HepG2 (cell line): ENCODE measurements at regions not wholly inside any gene's neighbourhood (a gene's known extent, or its start where the extent isn't known, plus 50 kb on each side); places are given as distances from the start of the nearest gene placed in this dataset.

Experiments
- ATAC-seq: fragments of 200-7000 bp; cut with Tn5 transposase; 3 replicates; pipeline ENCODE4 v1.9.1; 2020; ENCODE audit warnings: mild to moderate bottlenecking, moderate library complexity
- BruUV-seq: library from RNA; stranded (reverse); fragments of 400-500 nt; replicated peaks from 2 replicates; lab custom pipeline; 2021; lab: Mats Ljungman, UMichigan
- CTCF ChIA-PET: fragments of 300-600 bp; formaldehyde crosslinking; extraction: SDS; loops from one replicate; lab custom pipeline; 2021; ENCODE audit warnings: low total read pairs, inconsistent platforms, low intra/inter-chr PET ratio; lab: Yijun Ruan, JAX
- POLR2A ChIA-PET: fragments of 350-600 bp; sonication (Branson Sonifier 250); formaldehyde crosslinking; loops from one replicate; lab custom pipeline; 2020; ENCODE audit warnings: antibody characterized with exemption, inconsistent platforms; lab: Yijun Ruan, JAX
- DNase-seq: peaks from one replicate; pipeline ENCODE4 v3.0.0-alpha.2; 2015; ENCODE audit warnings: low spot score
- FAIRE-seq: peaks from 3 replicates; lab custom pipeline; 2011; peaks lifted over from hg19 to GRCh38; lab: Jason Lieb, UNC
- H2AFZ ChIP-seq: one replicate; pipeline ENCODE4 v1.6.1; 2011; ENCODE audit warnings: low read length, inconsistent platforms
- H3K27ac ChIP-seq: fragments of 300-600 bp; 3 replicates; pipeline ENCODE4 v1.8.0; 2011; ENCODE audit warnings: mixed run types, mild to moderate bottlenecking, mixed read lengths, low read length, inconsistent platforms; ENCODE audit not compliant: insufficient read depth; ENCODE audit errors: extremely low read length
- H3K27me3 ChIP-seq, 2 experiments: fragments of 200-600 bp in 1 of 2; 2 replicates in 1 of 2; 3 replicates in 1 of 2; pipeline versions ENCODE4 v1.6.0 to v1.8.0; 2011; ENCODE audit warnings: low read length in 2 of 2, mild to moderate bottlenecking in 2 of 2, moderate library complexity in 2 of 2, inconsistent platforms in 1 of 2; ENCODE audit not compliant: insufficient read depth in 2 of 2, control insufficient read depth in 1 of 2
- H3K36me3 ChIP-seq, 2 experiments: fragments of 200-600 bp in 1 of 2; replicated peaks in 1 of 2; 2 replicates in 1 of 2; 3 replicates in 1 of 2; pipeline versions ENCODE4 v1.5.1 to v1.8.0; 2011; ENCODE audit warnings: low read length in 2 of 2, inconsistent platforms in 1 of 2; ENCODE audit not compliant: insufficient read depth in 2 of 2, control insufficient read depth in 1 of 2
- H3K4me1 ChIP-seq: 2 replicates; pipeline ENCODE4 v1.5.1; 2012; ENCODE audit warnings: low read length, inconsistent platforms; ENCODE audit not compliant: insufficient read depth
- H3K4me2 ChIP-seq: 2 replicates; pipeline ENCODE4 v1.6.0; 2011; ENCODE audit warnings: low read depth, low read length, inconsistent platforms
- H3K4me3 ChIP-seq, 3 experiments: fragments of 200-600 bp in 1 of 3; sonication (generic), shearing (Covaris generic) in 1 of 3; replicated peaks in 1 of 3; 2 replicates each; pipeline ENCODE4 v1.5.1; 2011 to 2016; ENCODE audit warnings: low read length in 3 of 3, inconsistent platforms in 2 of 3, low read depth in 2 of 3, mild to moderate bottlenecking in 2 of 3, control low read depth in 1 of 3, mixed read lengths in 1 of 3; ENCODE audit not compliant: insufficient read depth in 1 of 3
- H3K79me2 ChIP-seq: one replicate; pipeline ENCODE4 v1.6.1; 2011; ENCODE audit warnings: low read length, inconsistent platforms; ENCODE audit not compliant: insufficient read depth
- H3K9ac ChIP-seq: 2 replicates; pipeline ENCODE4 v1.6.0; 2011; ENCODE audit warnings: mild to moderate bottlenecking, low read depth, low read length, inconsistent platforms; ENCODE audit not compliant: insufficient read depth
- H3K9me3 ChIP-seq: 2 replicates; pipeline ENCODE4 v1.5.1; 2012; ENCODE audit warnings: mild to moderate bottlenecking, low read length
- H4K20me1 ChIP-seq: 2 replicates; pipeline ENCODE4 v1.6.0; 2011; ENCODE audit warnings: inconsistent platforms, mild to moderate bottlenecking, low read length, moderate library complexity; ENCODE audit not compliant: insufficient read depth
- ATF1 ChIP-seq: IDR thresholded peaks from 2 replicates; pipeline ENCODE4 v1.6.1; 2016; ENCODE audit warnings: mild to moderate bottlenecking, control low read depth
- FLYWCH1 ChIP-seq: sonication (generic); formaldehyde crosslinking; IDR thresholded peaks from 2 replicates; pipeline ENCODE4 v1.8.1; 2023; ENCODE audit warnings: mild to moderate bottlenecking, missing genetic modification reagents
- FOSL2 ChIP-seq: sonication (generic); formaldehyde crosslinking; IDR thresholded peaks from 2 replicates; pipeline ENCODE4 v1.4.0; 2020; ENCODE audit warnings: missing genetic modification reagents
- KAT7 ChIP-seq: IDR thresholded peaks from 2 replicates; pipeline ENCODE4 v1.6.1; 2018; ENCODE audit warnings: borderline replicate concordance, missing compliant biosample characterization
- MXI1 ChIP-seq: IDR thresholded peaks from 3 replicates; pipeline ENCODE4 v1.6.1; 2012; ENCODE audit warnings: low read depth, low read length, inconsistent platforms, borderline replicate concordance
- NFYB ChIP-seq: sonication (generic); formaldehyde crosslinking; IDR thresholded peaks from 2 replicates; pipeline ENCODE4 v1.4.0; 2020; ENCODE audit warnings: missing genetic modification reagents
- TBL1XR1 ChIP-seq: fragments of 150-350 bp; IDR thresholded peaks from 2 replicates; pipeline ENCODE4 v1.6.1; 2014; ENCODE audit warnings: borderline replicate concordance, low read length; ENCODE audit not compliant: partially characterized antibody
- TMF1 ChIP-seq: sonication (generic); formaldehyde crosslinking; IDR thresholded peaks from 2 replicates; pipeline ENCODE4 v1.8.1; 2022; ENCODE audit warnings: low read depth, missing genetic modification reagents
- ZFAT ChIP-seq: sonication (generic); formaldehyde crosslinking; conservative IDR thresholded peaks from 2 replicates; pipeline ENCODE4 v1.8.1; 2023; ENCODE audit warnings: missing genetic modification reagents, inconsistent platforms
- ZNF260 ChIP-seq: sonication (generic); formaldehyde crosslinking; IDR thresholded peaks from 2 replicates; pipeline ENCODE4 v1.4.0; 2020; ENCODE audit warnings: missing genetic modification reagents, low read depth, mild to moderate bottlenecking, borderline replicate concordance
- ZNF605 ChIP-seq: sonication (generic); formaldehyde crosslinking; IDR thresholded peaks from 2 replicates; pipeline ENCODE4 v1.8.0; 2022; ENCODE audit warnings: mild to moderate bottlenecking, missing genetic modification reagents
- ZNF740 ChIP-seq: sonication (generic); formaldehyde crosslinking; IDR thresholded peaks from 2 replicates; pipeline ENCODE4 v1.4.0; 2020; ENCODE audit warnings: missing genetic modification reagents
- ZSCAN29 ChIP-seq: sonication (generic); formaldehyde crosslinking; conservative IDR thresholded peaks from 2 replicates; pipeline ENCODE4 v1.4.0; 2020; ENCODE audit warnings: mild to moderate bottlenecking, missing genetic modification reagents
- WGBS: methylation state at CpG from one replicate; pipeline ENCODE4 v1.1.6; 2017; ENCODE audit warnings: low lambda C conversion rate; 5-methylcytosine and 5-hydroxymethylcytosine counted together
- in situ Hi-C: cut with HindIII; loops from 2 replicates; pipeline ENCODE4 v1.10.0; 2017; ENCODE audit warnings: low pct_unique_long_range_greater_than_20kb; ENCODE audit not compliant: extremely low pct_ligation_motif_present
- intact Hi-C: fragments of 100-400 bp; cut with micrococcal nuclease; formaldehyde crosslinking; loops from one replicate; pipeline ENCODE4 v1.10.0; 2022; ENCODE audit not compliant: unreplicated experiment
- TF ChIP-seq, protein P1 (sequence below): sonication (generic); formaldehyde crosslinking; IDR thresholded peaks from 2 replicates; pipeline ENCODE4 v1.5.0; 2020; ENCODE audit warnings: mild to moderate bottlenecking, missing genetic modification reagents

GRCh38 chr14:104434214-104435076 lies 145.1 kb upstream of the C14orf180 start (continued):
- TF ChIP-seq FOSL2 (CRISPR knock-in tag) (no peak), TBL1XR1 (no peak), MXI1 (no peak)

- intact Hi-C loops = no loop called here
- in situ Hi-C loops = no loop called here
- Histone ChIP-seq H3K4me2 (no peak overlapping the region), H3K4me1 (no peaks in the 10 kb centered on the region), H3K9ac (no peak overlapping the region), H3K79me2 (no peaks in the 10 kb centered on the region), H4K20me1 (no peaks in the 10 kb centered on the region), H3K36me3 (no peaks in the 10 kb centered on the region), H3K27me3 (peaks cover 7 to 36% of the 10 kb centered on the region in 2 experiments), H3K27ac (no peak overlapping the region), H3K9me3 (no peaks in the 10 kb centered on the region), H2AFZ (no peak overlapping the region), H3K4me3 (no peak overlapping the region)
- 30% methylated on average over 4 of the region's 20 CpGs for WGBS
- CTCF ChIA-PET = no interaction called here
- POLR2A ChIA-PET = no interaction called here
- DNase-seq = no peak
- ATAC-seq = no peak
- no peak for FAIRE-seq
- no TSS peak for BruUV-seq
- no peak for TF ChIP-seq FLYWCH1 (CRISPR knock-in tag)
- TF ChIP-seq ZNF740 = no peak
- TF ChIP-seq KAT7 (CRISPR knock-in tag) = no peak
- TF ChIP-seq TMF1 (CRISPR knock-in tag) = no peak
- no peak for TF ChIP-seq ZNF260 (CRISPR knock-in tag)
- no peak for TF ChIP-seq ZSCAN29 (CRISPR knock-in tag)
- TF ChIP-seq, protein P1, sequence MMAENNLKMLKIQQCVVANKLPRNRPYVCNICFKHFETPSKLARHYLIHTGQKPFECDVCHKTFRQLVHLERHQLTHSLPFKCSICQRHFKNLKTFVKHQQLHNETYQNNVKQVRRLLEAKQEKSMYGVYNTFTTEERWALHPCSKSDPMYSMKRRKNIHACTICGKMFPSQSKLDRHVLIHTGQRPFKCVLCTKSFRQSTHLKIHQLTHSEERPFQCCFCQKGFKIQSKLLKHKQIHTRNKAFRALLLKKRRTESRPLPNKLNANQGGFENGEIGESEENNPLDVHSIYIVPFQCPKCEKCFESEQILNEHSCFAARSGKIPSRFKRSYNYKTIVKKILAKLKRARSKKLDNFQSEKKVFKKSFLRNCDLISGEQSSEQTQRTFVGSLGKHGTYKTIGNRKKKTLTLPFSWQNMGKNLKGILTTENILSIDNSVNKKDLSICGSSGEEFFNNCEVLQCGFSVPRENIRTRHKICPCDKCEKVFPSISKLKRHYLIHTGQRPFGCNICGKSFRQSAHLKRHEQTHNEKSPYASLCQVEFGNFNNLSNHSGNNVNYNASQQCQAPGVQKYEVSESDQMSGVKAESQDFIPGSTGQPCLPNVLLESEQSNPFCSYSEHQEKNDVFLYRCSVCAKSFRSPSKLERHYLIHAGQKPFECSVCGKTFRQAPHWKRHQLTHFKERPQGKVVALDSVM (CRISPR knock-in tag) = no peak
- no peak for TF ChIP-seq ZFAT (CRISPR knock-in tag)
- TF ChIP-seq ATF1 = no peak
- TF ChIP-seq NFYB (CRISPR knock-in tag) = no peak
- TF ChIP-seq ZNF605 (CRISPR knock-in tag) = no peak
Measured at GRCh38 chr14:104435147-104436046, 144.2 kb upstream of the C14orf180 start.
